RWPE2 (cell line): ENCODE measurements at regions not wholly inside any gene's neighbourhood (a gene's known extent, or its start where the extent isn't known, plus 50 kb on each side); places are given as distances from the start of the nearest gene placed in this dataset.

ENCODE experiments used
- ATAC-seq: fragments of 200-7000 bp; cut with Tn5 transposase; 3 replicates; pipeline ENCODE4 v1.9.1; 2021; ENCODE audit warnings: low read depth
- DNase-seq: peaks from one replicate; pipeline ENCODE4 v3.0.0-alpha.2; 2020; ENCODE audit warnings: low spot score
- H3K27ac ChIP-seq: fragments of 450-650 bp; 2 replicates; pipeline ENCODE4 v1.5.1; 2017; ENCODE audit warnings: mild to moderate bottlenecking; ENCODE audit not compliant: poor library complexity, severe bottlenecking
- H3K27me3 ChIP-seq: fragments of 250-450 bp; sonication (Bioruptor Pico); 2 replicates; pipeline ENCODE4 v1.5.1; 2021; ENCODE audit warnings: mild to moderate bottlenecking, moderate library complexity; ENCODE audit not compliant: insufficient read depth, poor library complexity, severe bottlenecking
- H3K36me3 ChIP-seq: fragments of 250-450 bp; sonication (Bioruptor Pico); 2 replicates; pipeline ENCODE4 v1.5.1; 2020; ENCODE audit warnings: low read depth, mild to moderate bottlenecking, moderate library complexity
- H3K4me1 ChIP-seq: fragments of 250-450 bp; sonication (Bioruptor Pico); 2 replicates; pipeline ENCODE4 v1.5.1; 2021; ENCODE audit warnings: mild to moderate bottlenecking, moderate library complexity; ENCODE audit not compliant: insufficient read depth, poor library complexity, severe bottlenecking
- H3K4me3 ChIP-seq: fragments of 250-450 bp; sonication (Bioruptor Pico); 2 replicates; pipeline ENCODE4 v1.5.1; 2021; ENCODE audit warnings: mild to moderate bottlenecking, moderate library complexity; ENCODE audit not compliant: severe bottlenecking
- H3K9me3 ChIP-seq: fragments of 250-450 bp; sonication (Bioruptor Pico); 2 replicates; pipeline ENCODE4 v1.5.1; 2021; ENCODE audit warnings: mild to moderate bottlenecking, moderate library complexity; ENCODE audit not compliant: severe bottlenecking
- TF ChIP-seq, protein P1 (sequence below): fragments of 450-650 bp; IDR thresholded peaks from one replicate; pipeline ENCODE4 v1.5.1; 2017; ENCODE audit warnings: mild to moderate bottlenecking, moderate library complexity; ENCODE audit not compliant: poor library complexity, severe bottlenecking

DNA sequence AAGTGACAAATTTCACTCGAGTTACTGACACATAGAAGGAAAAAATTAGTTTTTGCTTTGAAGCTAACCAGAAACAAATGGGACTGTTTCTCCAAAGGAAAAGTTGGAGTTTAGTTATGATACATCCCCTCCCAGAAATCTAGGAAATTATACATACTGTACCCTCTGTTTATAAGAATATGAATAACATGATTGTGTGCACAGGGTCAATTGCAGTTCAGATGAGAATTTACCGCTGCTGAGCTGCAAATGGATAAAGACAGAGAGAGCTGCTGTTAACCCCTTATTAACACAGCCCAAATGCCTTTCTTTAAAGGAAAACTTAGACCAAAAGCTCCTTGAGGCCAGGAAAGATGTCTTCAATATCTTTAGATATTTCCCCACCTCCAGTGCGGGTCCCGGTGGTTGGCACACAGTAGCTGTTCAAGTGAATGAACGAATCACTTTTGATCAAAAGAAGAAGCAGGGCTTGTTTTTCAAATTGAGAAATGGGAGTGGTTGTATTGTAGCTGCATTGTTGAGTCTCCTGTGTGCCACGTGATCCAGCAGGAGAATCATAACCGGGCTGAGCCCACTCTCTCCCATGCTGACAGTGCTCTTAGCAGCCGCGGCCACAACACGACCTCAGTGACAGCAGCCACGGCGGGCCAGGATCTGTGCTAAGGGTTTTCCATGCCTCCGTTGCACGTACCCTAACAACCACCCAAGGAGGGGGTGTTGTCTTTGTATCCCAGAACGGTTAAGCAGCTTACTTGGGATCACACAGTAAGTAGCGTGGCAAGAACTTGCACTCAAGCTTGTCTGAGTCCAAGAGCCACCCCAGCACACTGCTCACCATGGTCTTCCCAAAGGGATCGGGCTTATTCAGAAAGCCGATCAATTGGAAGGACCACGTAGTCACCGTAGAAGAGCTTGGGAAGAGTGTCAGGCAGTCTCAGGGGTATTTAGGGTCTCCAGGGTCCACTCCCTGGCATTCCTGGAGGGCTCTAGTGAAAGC lies 53.5 kb upstream of the BMP6 start:
- no peaks in the 10 kb centered on the region for H3K27me3 ChIP-seq
- H3K9me3 ChIP-seq, result no peaks in the 10 kb centered on the region
- H3K4me3 ChIP-seq, result no peak overlapping the region
- DNase-seq (no peak), ATAC-seq (no peak; the same call in 2 of the 3 replicates)
- peaks cover 19% of the 10 kb centered on the region for H3K4me1 ChIP-seq
- H3K36me3 ChIP-seq, result no peaks in the 10 kb centered on the region
- TF ChIP-seq, protein P1, sequence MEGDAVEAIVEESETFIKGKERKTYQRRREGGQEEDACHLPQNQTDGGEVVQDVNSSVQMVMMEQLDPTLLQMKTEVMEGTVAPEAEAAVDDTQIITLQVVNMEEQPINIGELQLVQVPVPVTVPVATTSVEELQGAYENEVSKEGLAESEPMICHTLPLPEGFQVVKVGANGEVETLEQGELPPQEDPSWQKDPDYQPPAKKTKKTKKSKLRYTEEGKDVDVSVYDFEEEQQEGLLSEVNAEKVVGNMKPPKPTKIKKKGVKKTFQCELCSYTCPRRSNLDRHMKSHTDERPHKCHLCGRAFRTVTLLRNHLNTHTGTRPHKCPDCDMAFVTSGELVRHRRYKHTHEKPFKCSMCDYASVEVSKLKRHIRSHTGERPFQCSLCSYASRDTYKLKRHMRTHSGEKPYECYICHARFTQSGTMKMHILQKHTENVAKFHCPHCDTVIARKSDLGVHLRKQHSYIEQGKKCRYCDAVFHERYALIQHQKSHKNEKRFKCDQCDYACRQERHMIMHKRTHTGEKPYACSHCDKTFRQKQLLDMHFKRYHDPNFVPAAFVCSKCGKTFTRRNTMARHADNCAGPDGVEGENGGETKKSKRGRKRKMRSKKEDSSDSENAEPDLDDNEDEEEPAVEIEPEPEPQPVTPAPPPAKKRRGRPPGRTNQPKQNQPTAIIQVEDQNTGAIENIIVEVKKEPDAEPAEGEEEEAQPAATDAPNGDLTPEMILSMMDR, result no peak
- no peak overlapping the region for H3K27ac ChIP-seq

- TF ChIP-seq, protein P1, result peak; percentile 45
- DNase-seq, result peak; percentile 88
These were observed 52.8 kb upstream of the BMP6 start for GRCh38 chr6:7673063-7673536.

DNA sequence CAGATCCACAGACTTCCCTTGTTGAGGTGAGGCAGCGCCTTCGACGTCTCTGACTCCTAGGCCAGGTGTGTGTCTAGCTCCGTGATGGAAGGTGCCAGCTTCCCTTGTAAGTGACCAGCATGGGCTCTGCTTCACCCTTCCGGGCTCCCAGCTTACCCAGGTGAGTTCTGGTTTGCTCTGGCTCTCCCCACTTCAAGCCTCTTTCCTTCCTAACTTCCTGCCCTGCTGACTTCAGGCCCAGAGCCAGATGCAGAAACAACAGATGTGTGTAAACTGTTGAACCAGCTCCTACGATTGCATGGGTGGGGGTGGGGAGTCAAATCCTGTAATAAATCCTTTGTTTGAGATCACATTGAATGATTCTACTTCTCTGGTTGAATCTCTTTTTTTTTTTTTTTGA lies 51.6 kb upstream of the BMP6 start:
- no peaks in the 10 kb centered on the region for H3K36me3 ChIP-seq
- ATAC-seq, result no peak
- no peaks in the 10 kb centered on the region for H3K27me3 ChIP-seq
- peaks cover 19% of the 10 kb centered on the region for H3K4me1 ChIP-seq
- TF ChIP-seq, protein P1, result no peak
- no peak overlapping the region for H3K4me3 ChIP-seq
- H3K27ac ChIP-seq, result no peak overlapping the region
- no peaks in the 10 kb centered on the region for H3K9me3 ChIP-seq
- no peak for DNase-seq

More at GRCh38 chr6:7673063-7673536, 52.8 kb upstream of the BMP6 start:
- ATAC-seq, result peak; percentile 90
- H3K27me3 ChIP-seq, result no peaks in the 10 kb centered on the region
- no peak overlapping the region for H3K27ac ChIP-seq
- H3K36me3 ChIP-seq, result no peaks in the 10 kb centered on the region
- peaks cover 19% of the 10 kb centered on the region for H3K4me1 ChIP-seq
- H3K9me3 ChIP-seq, result no peaks in the 10 kb centered on the region
- H3K4me3 ChIP-seq, result no peak overlapping the region

GRCh38 chr6:7675353-7675945 lies 50.5 kb upstream of the BMP6 start:
- Histone ChIP-seq H3K27ac (no peak overlapping the region), H3K9me3 (no peaks in the 10 kb centered on the region), H3K4me3 (no peak overlapping the region), H3K4me1 (peaks cover 19% of the 10 kb centered on the region), H3K36me3 (no peaks in the 10 kb centered on the region), H3K27me3 (no peaks in the 10 kb centered on the region)
- TF ChIP-seq, protein P1, result no peak
- no peak for DNase-seq
- ATAC-seq, result no peak
